Mucosa of rectum (tissue), 2 donors: ENCODE measurements at regions not wholly inside any gene's neighbourhood (a gene's known extent, or its start where the extent isn't known, plus 50 kb on each side); places are given as distances from the start of the nearest gene placed in this dataset.
"Not testable (repeated sequence)": the region's sequence is repeated elsewhere in the genome, so short reads cannot be mapped to it uniquely, and the experiment has no call there.

Source experiments
- H3K27ac ChIP-seq, 2 donors: one replicate each; pipeline ENCODE4 v1.7.0; 2013; ENCODE audit warnings: inconsistent platforms in 2 of 2, low read depth in 2 of 2, low read length in 2 of 2
- H3K27me3 ChIP-seq, 2 donors: one replicate each; pipeline ENCODE4 v1.7.0; 2013; ENCODE audit warnings: low read length in 2 of 2; ENCODE audit not compliant: control insufficient read depth in 2 of 2, insufficient read depth in 2 of 2
- H3K36me3 ChIP-seq, 2 donors: one replicate each; pipeline ENCODE4 v1.7.0; 2013; ENCODE audit warnings: low read length in 2 of 2; ENCODE audit not compliant: control insufficient read depth in 2 of 2, insufficient read depth in 2 of 2
- H3K4me1 ChIP-seq, 2 donors: one replicate each; pipeline ENCODE4 v1.7.0; 2013; ENCODE audit warnings: low read length in 2 of 2, mild to moderate bottlenecking in 1 of 2; ENCODE audit not compliant: control insufficient read depth in 2 of 2, insufficient read depth in 2 of 2
- H3K4me3 ChIP-seq, 2 donors: one replicate each; pipeline ENCODE4 v1.7.0; 2013; ENCODE audit warnings: low read length in 2 of 2
- H3K9ac ChIP-seq, 2 donors: one replicate each; pipeline ENCODE4 v1.7.0; 2013; ENCODE audit warnings: low read length in 2 of 2, low read depth in 1 of 2, mild to moderate bottlenecking in 1 of 2
- H3K9me3 ChIP-seq, 2 donors: one replicate each; pipeline ENCODE4 v1.7.0; 2013; ENCODE audit warnings: low read length in 2 of 2; ENCODE audit not compliant: control insufficient read depth in 2 of 2
- donor health status: healthy.
- donor health status: Normal muscosa, but diverticular disease.

GRCh38 chr19:28554321-28555091, 658.4 kb downstream of the UQCRFS1 start:
- Histone ChIP-seq H3K9ac (no peak overlapping the region), H3K36me3 (no peaks in the 10 kb centered on the region), H3K4me1 (no peaks in the 10 kb centered on the region), H3K9me3 (no peaks in the 10 kb centered on the region), H3K27ac (no peak overlapping the region), H3K27me3 (no peaks in the 10 kb centered on the region), H3K4me3 (no peak overlapping the region)

GRCh38 chr19:28553764-28554163, 659.2 kb downstream of the UQCRFS1 start:
- no peaks in the 10 kb centered on the region for H3K4me1 ChIP-seq

GRCh38 chr19:28553005-28553404, 659.9 kb downstream of the UQCRFS1 start:
- H3K9me3 ChIP-seq: no peaks in the 10 kb centered on the region
- H3K27me3 ChIP-seq: no peaks in the 10 kb centered on the region
- no peaks in the 10 kb centered on the region for H3K36me3 ChIP-seq
- no peak overlapping the region for H3K27ac ChIP-seq
- H3K4me3 ChIP-seq: no peak overlapping the region
- H3K4me1 ChIP-seq: no peaks in the 10 kb centered on the region
- no peak overlapping the region for H3K9ac ChIP-seq

More at GRCh38 chr19:28553764-28554163, 659.2 kb downstream of the UQCRFS1 start:
- H3K27me3 ChIP-seq: no peaks in the 10 kb centered on the region
- H3K9me3 ChIP-seq: no peaks in the 10 kb centered on the region
- no peak overlapping the region for H3K9ac ChIP-seq
- H3K36me3 ChIP-seq: no peaks in the 10 kb centered on the region
- H3K27ac ChIP-seq: no peak overlapping the region
- H3K4me3 ChIP-seq: no peak overlapping the region

GRCh38 chr19:28549680-28550277, 663.2 kb downstream of the UQCRFS1 start:
- H3K4me3 ChIP-seq: no peak overlapping the region
- H3K36me3 ChIP-seq: no peaks in the 10 kb centered on the region
- no peak overlapping the region for H3K27ac ChIP-seq
- no peaks in the 10 kb centered on the region for H3K9me3 ChIP-seq
- no peaks in the 10 kb centered on the region for H3K27me3 ChIP-seq
- H3K9ac ChIP-seq: no peak overlapping the region
- no peaks in the 10 kb centered on the region for H3K4me1 ChIP-seq

- H3K4me1 ChIP-seq: no peaks in the 10 kb centered on the region
- H3K27ac ChIP-seq: no peak overlapping the region
- H3K9ac ChIP-seq: no peak overlapping the region
- no peaks in the 10 kb centered on the region for H3K9me3 ChIP-seq
- no peak overlapping the region for H3K4me3 ChIP-seq
- H3K27me3 ChIP-seq: no peaks in the 10 kb centered on the region
- no peaks in the 10 kb centered on the region for H3K36me3 ChIP-seq
Measured at GRCh38 chr19:28546148-28546685, 666.7 kb downstream of the UQCRFS1 start.

GRCh38 chr19:28545397-28545796, 667.6 kb downstream of the UQCRFS1 start:
- H3K36me3 ChIP-seq, H3K4me1 ChIP-seq, H3K9ac ChIP-seq, H3K27ac ChIP-seq, H3K27me3 ChIP-seq, H3K9me3 ChIP-seq, H3K4me3 ChIP-seq: not testable (repeated sequence)

GRCh38 chr19:28544451-28545261, 668.3 kb downstream of the UQCRFS1 start:
- Histone ChIP-seq H3K9me3 (no peaks in the 10 kb centered on the region), H3K36me3 (no peaks in the 10 kb centered on the region), H3K27me3 (no peaks in the 10 kb centered on the region), H3K27ac (no peak overlapping the region), H3K4me1 (no peaks in the 10 kb centered on the region), H3K4me3 (no peak overlapping the region), H3K9ac (no peak overlapping the region)

GRCh38 chr19:28543244-28543776, 669.6 kb downstream of the UQCRFS1 start:
- no peaks in the 10 kb centered on the region for H3K9me3 ChIP-seq
- H3K27ac ChIP-seq: no peak overlapping the region
- H3K4me3 ChIP-seq: no peak overlapping the region
- no peaks in the 10 kb centered on the region for H3K27me3 ChIP-seq
- no peak overlapping the region for H3K9ac ChIP-seq
- H3K36me3 ChIP-seq: no peaks in the 10 kb centered on the region
- H3K4me1 ChIP-seq: no peaks in the 10 kb centered on the region

GRCh38 chr19:28542394-28543243, 670.3 kb downstream of the UQCRFS1 start:
- no peaks in the 10 kb centered on the region for H3K27me3 ChIP-seq
- H3K27ac ChIP-seq: no peak overlapping the region
- no peak overlapping the region for H3K9ac ChIP-seq
- no peak overlapping the region for H3K4me3 ChIP-seq
- H3K36me3 ChIP-seq: no peaks in the 10 kb centered on the region
- no peaks in the 10 kb centered on the region for H3K9me3 ChIP-seq
- H3K4me1 ChIP-seq: no peaks in the 10 kb centered on the region
